HG03432 (cell line): ENCODE measurements at regions not wholly inside any gene's neighbourhood (a gene's known extent, or its start where the extent isn't known, plus 50 kb on each side); places are given as distances from the start of the nearest gene placed in this dataset.
"Not testable (repeated sequence)": the region's sequence is repeated elsewhere in the genome, so short reads cannot be mapped to it uniquely, and the experiment has no call there.

ENCODE experiments used
- ATAC-seq: cut with Tn5 transposase; IDR thresholded peaks from one replicate; pipeline ENCODE4 v1.9.1; 2021; ENCODE audit warnings: mild to moderate bottlenecking, moderate library complexity; ENCODE audit not compliant: unreplicated experiment

- ATAC-seq, result not testable (repeated sequence)
Measured at GRCh38 chr6:103496588-103496987, 1363.1 kb downstream of the HACE1 start.

- no peak for ATAC-seq
Measured at GRCh38 chr6:103456652-103457051, 1403.1 kb downstream of the HACE1 start.

- ATAC-seq, result no peak
Measured at GRCh38 chr6:103455275-103455674, 1404.4 kb downstream of the HACE1 start.

- no peak for ATAC-seq
Measured at GRCh38 chr6:103409475-103409874, 1450.2 kb downstream of the HACE1 start.

DNA sequence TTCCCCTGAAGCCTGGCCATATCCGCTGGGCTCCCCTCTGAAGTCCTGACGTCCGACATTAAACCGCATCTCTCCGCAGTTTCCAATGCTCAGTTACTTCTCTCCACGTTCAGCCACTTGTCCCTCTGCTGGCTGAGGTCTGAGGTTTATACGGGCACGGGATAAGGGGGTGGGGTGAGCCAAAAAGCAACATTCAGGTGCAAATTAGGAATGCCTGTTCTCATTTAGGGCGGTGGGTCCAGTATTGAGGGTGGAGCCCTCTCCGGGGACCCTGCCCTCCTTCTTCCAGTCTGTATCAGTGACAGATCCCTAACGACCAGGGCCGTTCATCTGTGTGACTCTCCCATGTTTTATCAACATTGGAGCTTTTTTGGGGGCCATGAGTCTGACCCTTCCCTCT lies 1454.4 kb downstream of the HACE1 start:
- no peak for ATAC-seq

- no peak for ATAC-seq
Measured at GRCh38 chr6:103404799-103405198, 1454.9 kb downstream of the HACE1 start.

DNA sequence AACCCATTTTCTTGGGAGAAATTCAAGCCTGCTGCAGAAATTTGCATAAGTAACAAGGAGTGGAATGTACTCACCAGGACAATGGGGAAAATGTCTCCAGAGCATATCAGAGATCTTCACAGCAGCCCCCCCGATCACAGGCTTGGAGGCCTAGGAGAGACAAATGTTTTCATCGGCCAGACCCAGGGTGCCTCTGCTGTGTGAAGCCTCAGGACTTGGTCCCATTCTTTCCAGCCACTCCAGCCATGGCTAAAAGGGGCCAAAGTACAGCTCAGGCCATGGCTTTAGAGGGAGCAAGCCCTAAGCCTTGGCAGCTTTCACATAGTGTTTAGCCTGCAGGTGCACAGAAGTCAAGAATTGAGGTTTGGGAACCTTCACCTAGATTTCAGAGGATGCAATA lies 1463.0 kb downstream of the HACE1 start:
- ATAC-seq, result no peak

- ATAC-seq, result no peak
Measured at GRCh38 chr6:103379272-103379671, 1480.4 kb downstream of the HACE1 start.

DNA sequence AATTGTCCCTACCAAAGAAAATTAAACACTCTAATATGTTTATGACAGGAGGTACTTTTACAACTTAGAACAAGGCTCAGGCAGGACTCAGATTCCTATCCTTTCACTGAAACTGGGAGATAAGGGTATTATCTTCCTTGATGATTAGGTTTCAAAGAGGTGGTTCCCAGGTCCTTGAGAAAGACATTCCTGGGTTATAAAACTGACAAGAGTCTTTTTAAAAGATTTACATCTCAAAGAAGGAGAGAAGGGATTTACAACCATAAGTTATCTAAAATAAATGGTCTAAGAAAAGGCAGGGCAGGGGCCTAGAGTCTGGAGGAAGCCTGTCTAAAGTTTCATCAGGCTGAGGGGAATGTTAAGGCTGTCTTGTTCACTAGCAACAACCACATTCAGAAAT lies 1492.5 kb downstream of the HACE1 start:
- ATAC-seq, result no peak

- ATAC-seq, result no peak
Measured at GRCh38 chr6:103356531-103356930, 1503.2 kb downstream of the HACE1 start.

DNA sequence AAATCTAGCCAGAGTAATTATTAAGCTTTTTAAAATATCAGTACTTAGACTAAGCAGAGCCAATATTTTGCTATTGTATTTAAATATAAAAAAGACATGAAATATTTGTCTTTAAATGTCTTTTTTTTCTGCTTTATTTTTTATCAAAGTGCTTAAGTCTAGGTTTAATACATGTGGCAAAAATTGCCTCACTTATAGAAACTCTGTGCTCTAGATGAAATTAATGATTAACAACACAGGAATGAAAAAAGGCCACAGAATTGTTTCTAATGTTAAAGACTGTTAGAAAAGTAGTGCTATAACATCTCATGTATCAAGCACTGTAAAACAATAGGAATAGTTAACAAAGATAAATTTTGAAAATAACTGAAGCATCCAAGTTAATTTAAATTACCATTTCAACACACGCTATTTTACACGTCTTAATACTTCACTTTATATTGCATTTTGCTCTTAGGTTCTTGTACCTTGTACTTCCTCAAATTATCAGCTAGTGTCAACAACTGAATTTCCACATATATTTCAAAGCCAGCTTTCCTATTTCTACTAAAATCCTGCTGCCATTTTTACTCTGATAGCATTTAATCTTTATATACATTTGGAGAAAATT lies 1515.1 kb downstream of the HACE1 start:
- no peak for ATAC-seq

- ATAC-seq, result no peak
Measured at GRCh38 chr6:103335412-103335811, 1524.3 kb downstream of the HACE1 start.

GRCh38 chr6:103326760-103327757 lies 1532.7 kb downstream of the HACE1 start:
- ATAC-seq, result peak; percentile 65

- no peak for ATAC-seq
Measured at GRCh38 chr6:103313432-103313831, 1546.3 kb downstream of the HACE1 start.

GRCh38 chr6:103294376-103294775 lies 1565.3 kb downstream of the HACE1 start:
- not testable (repeated sequence) for ATAC-seq

DNA sequence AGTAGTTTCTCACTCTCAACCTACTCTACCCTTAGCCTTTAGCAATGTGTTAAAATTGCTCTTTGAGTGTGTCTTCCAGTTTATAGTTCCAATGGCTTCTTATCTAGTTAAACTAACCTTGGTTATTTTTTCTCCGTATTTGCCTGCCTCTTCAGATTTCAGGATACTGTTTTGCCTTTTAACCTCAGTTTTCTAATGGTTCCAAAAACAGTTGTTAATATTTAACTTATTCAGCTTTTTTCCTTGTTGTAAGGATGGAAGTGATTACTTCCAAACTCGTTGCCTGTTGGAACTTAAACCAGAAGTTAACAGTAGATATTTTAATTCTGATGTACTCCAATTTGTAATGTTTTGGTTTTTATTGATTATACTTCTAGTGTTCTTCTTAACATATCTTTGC lies 1574.9 kb downstream of the HACE1 start:
- ATAC-seq, result no peak

DNA sequence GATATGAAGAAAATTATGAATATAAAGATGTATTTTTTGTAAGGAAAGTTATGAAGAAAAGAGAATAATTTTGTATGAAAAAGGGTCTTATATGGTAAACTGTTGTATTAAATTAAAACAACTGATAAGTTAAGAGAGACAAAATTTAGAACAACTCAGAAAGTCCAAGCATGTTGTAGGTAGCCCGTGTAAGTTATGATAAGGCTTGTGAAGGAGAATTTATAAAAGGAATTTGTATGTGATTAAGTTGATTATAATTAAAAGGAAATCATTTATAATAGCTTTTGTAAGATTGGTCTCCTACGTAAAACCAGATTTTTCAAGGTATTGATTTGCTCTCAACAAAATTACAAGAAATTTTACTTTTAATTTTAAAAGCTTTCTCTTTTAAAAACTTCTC lies 1579.3 kb downstream of the HACE1 start:
- ATAC-seq, result no peak

DNA sequence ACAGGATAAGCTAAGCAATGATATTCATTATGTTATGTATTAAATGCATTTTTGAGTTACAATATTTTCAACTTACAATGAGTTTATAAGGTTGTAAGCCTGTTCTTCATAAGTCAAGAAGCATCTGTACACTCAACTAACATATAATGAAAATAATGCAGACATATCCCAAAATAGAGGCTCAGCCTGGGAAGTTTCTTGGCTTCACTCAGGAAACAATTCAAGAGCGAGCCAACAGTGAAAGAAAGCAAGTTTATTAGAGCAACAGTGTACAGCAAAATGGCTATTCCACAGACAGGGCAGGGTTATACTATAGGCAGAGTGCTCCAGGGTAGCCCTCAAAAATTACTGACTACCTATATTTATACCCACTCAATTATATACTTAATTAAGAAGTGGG lies 1581.8 kb downstream of the HACE1 start:
- ATAC-seq, result no peak

GRCh38 chr6:103273048-103273447 lies 1586.7 kb downstream of the HACE1 start:
- peak; percentile 66 for ATAC-seq

GRCh38 chr6:103269581-103269980 lies 1590.1 kb downstream of the HACE1 start:
- ATAC-seq, result no peak

- no peak for ATAC-seq
Measured at GRCh38 chr6:103268335-103268734, 1591.4 kb downstream of the HACE1 start.

DNA sequence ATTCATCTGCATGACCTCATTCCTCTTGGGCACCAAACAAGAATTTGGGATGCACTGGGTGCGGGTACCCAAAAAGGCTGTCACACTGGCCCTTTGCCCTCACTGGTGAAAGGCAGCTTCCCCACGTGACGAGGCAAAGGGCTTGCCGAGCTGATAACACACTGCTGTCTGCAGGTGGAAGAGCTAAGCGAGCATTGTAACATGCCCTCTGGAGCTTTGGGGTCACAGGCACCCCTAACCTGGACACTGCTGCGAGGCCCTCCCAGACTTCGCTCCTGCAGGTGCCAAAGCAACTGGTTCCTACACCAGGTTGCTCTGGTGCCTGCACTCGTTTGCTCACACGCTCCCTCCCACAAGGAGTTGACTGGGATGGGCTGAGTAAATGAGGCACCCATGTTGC lies 1595.7 kb downstream of the HACE1 start:
- no peak for ATAC-seq
